Caco-2 (cell line): ENCODE measurements at regions not wholly inside any gene's neighbourhood (a gene's known extent, or its start where the extent isn't known, plus 50 kb on each side); places are given as distances from the start of the nearest gene placed in this dataset.

Experiments used
- BruUV-seq: library from RNA; stranded (reverse); fragments of 400-500 nt; replicated peaks from 2 replicates; lab custom pipeline; 2021; lab: Mats Ljungman, UMichigan
- CTCF ChIA-PET: fragments of 300-600 bp; sonication (Branson Sonifier 250); formaldehyde crosslinking; loops from one replicate; lab custom pipeline; 2022; ENCODE audit warnings: antibody characterized with exemption; lab: Charles Lee
- POLR2A ChIA-PET: fragments of 300-600 bp; sonication (Branson Sonifier 250); formaldehyde crosslinking; loops from one replicate; lab custom pipeline; 2022; ENCODE audit warnings: antibody characterized with exemption; lab: Charles Lee
- DNase-seq, 2 experiments: peaks; one replicate each; pipeline versions ENCODE4 v3.0.0 to v3.0.0-alpha.2; 2020 to 2022
- H3K27me3 ChIP-seq: replicated peaks from 2 replicates; pipeline ENCODE4 v1.6.0; 2011; ENCODE audit warnings: low read length; ENCODE audit not compliant: control insufficient read depth, insufficient read depth
- H3K36me3 ChIP-seq: 2 replicates; pipeline ENCODE4 v1.5.1; 2011; ENCODE audit warnings: low read length; ENCODE audit not compliant: control insufficient read depth, insufficient read depth
- H3K4me1 ChIP-seq: fragments of 250-450 bp; sonication (Bioruptor Pico); 2 replicates; pipeline ENCODE4 v1.5.1; 2020; ENCODE audit warnings: mild to moderate bottlenecking
- H3K4me3 ChIP-seq: 2 replicates; pipeline ENCODE4 v1.5.1; 2011; ENCODE audit warnings: low read depth, mild to moderate bottlenecking, control low read depth, low read length
- H3K9me3 ChIP-seq: fragments of 250-450 bp; sonication (Bioruptor Pico); 2 replicates; pipeline ENCODE4 v1.5.1; 2020; ENCODE audit warnings: mild to moderate bottlenecking, moderate library complexity
- H3K27ac Mint-ChIP-seq: one replicate; pipeline ENCODE4 v1.8.0; 2022; ENCODE audit warnings: mixed read lengths; ENCODE audit not compliant: unreplicated experiment
- H3K27me3 Mint-ChIP-seq: one replicate; pipeline ENCODE4 v1.8.0; 2022; ENCODE audit warnings: mixed read lengths; ENCODE audit not compliant: insufficient read depth, unreplicated experiment
- H3K36me3 Mint-ChIP-seq: one replicate; pipeline ENCODE4 v1.8.0; 2022; ENCODE audit warnings: mild to moderate bottlenecking, mixed read lengths; ENCODE audit not compliant: insufficient read depth, unreplicated experiment
- H3K4me1 Mint-ChIP-seq: one replicate; pipeline ENCODE4 v1.8.0; 2022; ENCODE audit warnings: low read depth, mixed read lengths; ENCODE audit not compliant: unreplicated experiment
- H3K4me3 Mint-ChIP-seq: one replicate; pipeline ENCODE4 v1.8.0; 2022; ENCODE audit warnings: mild to moderate bottlenecking, moderate library complexity, mixed read lengths; ENCODE audit not compliant: unreplicated experiment
- H3K9me3 Mint-ChIP-seq: one replicate; pipeline ENCODE4 v1.8.0; 2022; ENCODE audit warnings: mixed read lengths; ENCODE audit not compliant: unreplicated experiment
- intact Hi-C: fragments of 100-400 bp; cut with micrococcal nuclease; formaldehyde crosslinking; loops from one replicate; pipeline ENCODE4 v1.10.0; 2022; ENCODE audit not compliant: unreplicated experiment
- TF ChIP-seq, protein P1 (sequence below), 2 experiments: fragments of 200-600 bp in 1 of 2; IDR thresholded peaks; 1 replicate in 1 of 2; 2 replicates in 1 of 2; pipeline versions ENCODE4 v1.5.1 to v1.8.0; 2011 to 2022; ENCODE audit warnings: antibody characterized with exemption in 1 of 2, control low read depth in 1 of 2, inconsistent platforms in 1 of 2, low read depth in 1 of 2, low read length in 1 of 2, mild to moderate bottlenecking in 1 of 2, moderate library complexity in 1 of 2; ENCODE audit not compliant: insufficient read depth in 1 of 2, severe bottlenecking in 1 of 2, unreplicated experiment in 1 of 2

DNA sequence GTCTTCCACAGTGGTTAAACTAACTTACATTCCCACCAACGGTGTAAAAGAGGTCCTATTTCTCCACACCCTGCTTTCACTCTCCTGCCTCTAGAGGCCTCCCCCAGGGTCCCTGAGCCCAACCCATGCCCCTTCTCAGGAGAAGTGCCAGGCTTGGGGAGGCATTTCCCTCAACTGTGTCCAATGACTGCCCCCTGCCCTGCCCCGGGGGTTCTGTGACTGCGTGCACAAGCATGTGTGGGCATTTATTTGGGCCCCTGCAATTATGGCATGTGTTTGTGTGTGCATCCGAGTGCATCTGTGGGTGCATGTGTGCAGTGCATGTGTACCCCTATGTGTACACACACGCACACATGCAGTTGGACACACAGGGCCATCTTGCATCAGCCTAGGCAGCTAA is 57.3 kb downstream of the INHBB start:
- Mint-ChIP-seq H3K4me3 (peak overlapping the region; percentile 27), H3K27ac (peak overlapping the region; percentile 93), H3K4me1 (peaks cover 67% of the 10 kb centered on the region), H3K27me3 (no peaks in the 10 kb centered on the region), H3K36me3 (peaks cover 24% of the 10 kb centered on the region), H3K9me3 (peaks cover 31% of the 10 kb centered on the region)
- TF ChIP-seq, protein P1, sequence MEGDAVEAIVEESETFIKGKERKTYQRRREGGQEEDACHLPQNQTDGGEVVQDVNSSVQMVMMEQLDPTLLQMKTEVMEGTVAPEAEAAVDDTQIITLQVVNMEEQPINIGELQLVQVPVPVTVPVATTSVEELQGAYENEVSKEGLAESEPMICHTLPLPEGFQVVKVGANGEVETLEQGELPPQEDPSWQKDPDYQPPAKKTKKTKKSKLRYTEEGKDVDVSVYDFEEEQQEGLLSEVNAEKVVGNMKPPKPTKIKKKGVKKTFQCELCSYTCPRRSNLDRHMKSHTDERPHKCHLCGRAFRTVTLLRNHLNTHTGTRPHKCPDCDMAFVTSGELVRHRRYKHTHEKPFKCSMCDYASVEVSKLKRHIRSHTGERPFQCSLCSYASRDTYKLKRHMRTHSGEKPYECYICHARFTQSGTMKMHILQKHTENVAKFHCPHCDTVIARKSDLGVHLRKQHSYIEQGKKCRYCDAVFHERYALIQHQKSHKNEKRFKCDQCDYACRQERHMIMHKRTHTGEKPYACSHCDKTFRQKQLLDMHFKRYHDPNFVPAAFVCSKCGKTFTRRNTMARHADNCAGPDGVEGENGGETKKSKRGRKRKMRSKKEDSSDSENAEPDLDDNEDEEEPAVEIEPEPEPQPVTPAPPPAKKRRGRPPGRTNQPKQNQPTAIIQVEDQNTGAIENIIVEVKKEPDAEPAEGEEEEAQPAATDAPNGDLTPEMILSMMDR (IDR thresholded peaks at IDR 0.05; ENCODE audit: insufficient read depth in 1 of 2, low read depth in 1 of 2, low read length in 1 of 2, severe bottlenecking in 1 of 2, unreplicated experiment in 1 of 2): no peak
- no peak for DNase-seq
- Histone ChIP-seq H3K4me1 (peaks cover 78% of the 10 kb centered on the region), H3K27me3 (no peaks in the 10 kb centered on the region), H3K4me3 (no peak overlapping the region), H3K9me3 (no peaks in the 10 kb centered on the region), H3K36me3 (no peaks in the 10 kb centered on the region)
- intact Hi-C loops: loop anchor here (1.0 kb wide), 4 partner anchors 18 to 60 kb away; no protein-coding TSS in a partner anchor
- ChIA-PET POLR2A (interaction anchor here (1.2 to 1.5 kb wide), 2 partner anchors 56 to 59 kb away, joined by 5 to 12 read pairs; no protein-coding TSS in a partner anchor), CTCF (interaction anchor here (0.8 to 1.8 kb wide), 6 partner anchors 8 to 90 kb away, joined by 3 to 8 read pairs (median 6); no protein-coding TSS in a partner anchor)
- no TSS peak for BruUV-seq

DNA sequence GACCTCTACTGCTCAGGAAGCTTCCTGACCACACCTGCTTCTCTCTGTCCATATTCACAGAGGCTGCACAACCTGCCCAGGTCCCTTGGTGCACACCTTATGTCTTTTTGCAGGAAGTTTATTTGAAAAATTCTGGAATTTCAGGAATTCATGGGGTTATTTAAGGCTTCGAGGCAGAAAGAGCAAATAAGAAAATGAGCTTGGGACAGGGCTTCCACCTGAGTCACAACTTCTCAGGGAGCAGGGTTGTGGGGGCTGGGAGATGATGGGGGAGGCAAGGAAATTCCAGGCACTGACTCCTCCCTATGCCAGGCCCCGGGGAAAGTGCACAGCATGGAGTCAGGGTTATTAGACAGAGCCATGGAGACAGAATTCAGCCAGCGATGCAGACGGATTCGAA is 57.7 kb downstream of the INHBB start:
- peak; percentile 88 to 93 for DNase-seq
- Mint-ChIP-seq H3K4me3 (peak overlapping the region; percentile 27), H3K27ac (peak overlapping the region; percentile 93), H3K4me1 (peaks cover 63% of the 10 kb centered on the region), H3K9me3 (peaks cover 35% of the 10 kb centered on the region), H3K27me3 (no peaks in the 10 kb centered on the region), H3K36me3 (peaks cover 24% of the 10 kb centered on the region)
- H3K4me3 ChIP-seq: no peak overlapping the region
- CTCF ChIA-PET: interaction anchor here (0.6 to 1.8 kb wide), 8 partner anchors 9 to 91 kb away, joined by 3 to 8 read pairs (median 4); no protein-coding TSS in a partner anchor
- intact Hi-C loops: loop anchor here (1.0 kb wide), 4 partner anchors 18 to 60 kb away; no protein-coding TSS in a partner anchor
- 0 out of 2 replicates have a peak, but pooled peaks cover 4% of the 10 kb centered on the region for H3K9me3 ChIP-seq
- TF ChIP-seq, protein P1 (IDR thresholded peaks at IDR 0.05; ENCODE audit: insufficient read depth in 1 of 2, low read depth in 1 of 2, low read length in 1 of 2, severe bottlenecking in 1 of 2, unreplicated experiment in 1 of 2): no peak
- POLR2A ChIA-PET: interaction anchor here (0.6 to 1.5 kb wide), 4 partner anchors 57 to 172 kb away, joined by 4 to 12 read pairs (median 7); no protein-coding TSS in a partner anchor
- H3K36me3 ChIP-seq: no peaks in the 10 kb centered on the region
- peaks cover 74% of the 10 kb centered on the region for H3K4me1 ChIP-seq
- no TSS peak for BruUV-seq
- no peaks in the 10 kb centered on the region for H3K27me3 ChIP-seq

DNA sequence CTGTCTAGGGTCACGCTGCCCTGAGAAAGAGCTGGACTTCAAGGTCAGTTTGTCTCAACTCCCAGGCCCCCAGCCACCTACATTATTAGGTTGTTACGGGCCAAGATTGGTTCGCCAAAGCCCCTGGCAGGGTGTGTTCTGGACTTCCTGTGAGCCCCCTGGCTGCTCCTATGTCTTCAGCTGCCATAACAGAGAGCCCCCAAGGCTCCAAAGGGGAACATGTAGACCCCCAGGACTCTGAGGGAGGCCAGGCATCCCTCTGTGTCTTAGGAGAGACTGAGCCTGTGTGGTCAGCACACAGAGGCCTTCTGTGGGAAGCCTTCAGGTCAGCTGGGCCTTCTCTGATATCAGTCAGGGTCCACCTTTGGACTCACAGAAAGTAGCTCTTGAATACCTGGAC is 58.3 kb downstream of the INHBB start:
- Mint-ChIP-seq H3K4me1 (peaks cover 61% of the 10 kb centered on the region), H3K27ac (peak overlapping the region; percentile 93), H3K27me3 (no peaks in the 10 kb centered on the region), H3K9me3 (peaks cover 40% of the 10 kb centered on the region), H3K4me3 (peak overlapping the region; percentile 27), H3K36me3 (peaks cover 22% of the 10 kb centered on the region)
- H3K27me3 ChIP-seq: no peaks in the 10 kb centered on the region
- no peak overlapping the region for H3K4me3 ChIP-seq
- H3K4me1 ChIP-seq: peaks cover 68% of the 10 kb centered on the region
- intact Hi-C loops: no loop called here
- H3K36me3 ChIP-seq: no peaks in the 10 kb centered on the region
- TSS peak; percentile 53 for BruUV-seq
- H3K9me3 ChIP-seq: peaks cover 7% of the 10 kb centered on the region; the same call in 1 of the 2 replicates
- TF ChIP-seq, protein P1 (IDR thresholded peaks at IDR 0.05; ENCODE audit: insufficient read depth in 1 of 2, low read depth in 1 of 2, low read length in 1 of 2, severe bottlenecking in 1 of 2, unreplicated experiment in 1 of 2): no peak
- ChIA-PET CTCF (interaction anchor here (0.6 to 1.8 kb wide), 7 partner anchors 9 to 91 kb away, joined by 3 to 8 read pairs (median 5); no protein-coding TSS in a partner anchor), POLR2A (interaction anchor here (0.6 to 1.5 kb wide), 4 partner anchors 57 to 173 kb away, joined by 4 to 12 read pairs (median 7); no protein-coding TSS in a partner anchor)
- DNase-seq: no peak
